ENCODE measurements at regions not wholly inside any gene's neighbourhood (a gene's known extent, or its start where the extent isn't known, plus 50 kb on each side); places are given as distances from the start of the nearest gene placed in this dataset.
"Not testable (repeated sequence)": the region's sequence is repeated elsewhere in the genome, so short reads cannot be mapped to it uniquely, and the experiment has no call there.

- 90 to 96% (median 92%) methylated on average over 3 of the region's 3 CpGs for WGBS, 3 donors
- H3K27ac ChIP-seq (ENCODE audit: low read depth, low read length): no peak overlapping the region
Observed at GRCh38 chr10:30743586-30743985, 114.0 kb upstream of the LYZL2 start.

- WGBS, 3 donors: 71 to 85% (median 84%) methylated on average over 4 of the region's 4 CpGs
- H3K27ac ChIP-seq (ENCODE audit: low read depth, low read length): no peak overlapping the region
Observed at GRCh38 chr10:30742471-30742870, 112.9 kb upstream of the LYZL2 start.

DNA sequence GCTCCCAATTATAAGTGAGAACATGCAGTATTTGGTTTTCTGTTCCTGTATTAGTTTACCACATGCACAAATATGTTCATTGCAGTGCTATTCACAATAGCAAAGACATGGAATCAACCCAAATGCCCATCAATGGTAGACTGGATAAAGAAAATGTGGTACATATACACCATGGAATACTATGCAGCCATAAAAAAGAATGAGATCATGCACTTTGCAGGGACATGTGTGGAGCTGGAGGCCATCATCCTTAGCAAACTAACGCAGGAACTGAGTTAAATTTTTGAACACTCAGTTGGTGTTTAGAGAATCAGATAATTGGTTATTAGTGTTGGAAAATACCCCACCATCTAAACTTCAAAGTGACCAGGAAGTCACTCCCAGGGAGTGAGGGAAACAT lies 111.2 kb upstream of the LYZL2 start:
- not testable (repeated sequence) for H3K27ac ChIP-seq (ENCODE audit: low read depth, low read length)
- WGBS, 3 donors: 68 to 79% (median 75%) methylated on average over 1 of the region's 1 CpG

DNA sequence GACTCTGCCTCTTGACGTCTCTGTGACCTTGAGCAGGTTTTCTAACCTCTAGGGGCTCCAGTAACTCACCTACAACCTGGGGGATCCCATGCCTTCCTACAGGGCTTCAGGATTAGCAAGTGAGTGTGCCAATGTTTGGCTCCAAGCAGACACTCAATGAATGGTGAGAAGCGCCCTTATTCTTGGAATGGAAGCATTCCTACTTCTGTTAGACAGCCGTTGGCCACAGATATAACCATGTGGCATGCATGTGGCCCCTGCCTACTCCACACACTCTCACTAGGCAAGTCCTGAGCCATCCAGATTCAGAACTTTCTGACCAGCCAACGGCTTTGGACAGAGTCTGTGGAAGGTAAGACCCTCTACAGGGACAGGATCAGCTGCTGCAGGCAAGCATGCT lies 108.9 kb upstream of the LYZL2 start:
- 70 to 91% (median 90%) methylated on average over 4 of the region's 4 CpGs for WGBS, 3 donors
- no peak overlapping the region for H3K27ac ChIP-seq (ENCODE audit: low read depth, low read length)

DNA sequence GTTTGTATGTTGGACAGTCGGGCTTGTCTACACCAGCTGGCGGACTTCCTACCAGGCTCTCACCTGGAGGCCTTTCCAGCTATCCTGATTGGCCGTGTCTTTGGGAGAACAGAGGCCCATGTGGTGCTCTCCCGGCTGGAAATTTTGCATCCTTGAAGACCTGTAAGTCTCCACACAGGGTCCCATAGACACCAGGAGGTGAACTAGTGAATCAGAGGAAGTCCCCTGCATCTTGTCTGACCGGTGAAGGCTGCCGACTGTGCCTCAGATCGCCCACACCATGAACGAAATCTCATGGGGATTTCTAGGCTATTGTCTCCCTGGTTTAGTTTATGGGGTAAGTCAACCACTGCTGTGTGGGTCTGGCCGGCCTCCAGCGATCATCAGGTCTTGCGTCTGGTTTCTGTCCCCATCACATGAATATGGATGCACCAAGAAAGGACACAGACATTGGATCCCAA lies 108.4 kb upstream of the LYZL2 start:
- WGBS, 3 donors: 88 to 92% (median 91%) methylated on average over 11 of the region's 11 CpGs
- no peak overlapping the region for H3K27ac ChIP-seq (ENCODE audit: low read depth, low read length)

- 31 to 43% (median 36%) methylated on average over 10 of the region's 10 CpGs for WGBS, 3 donors
- H3K27ac ChIP-seq (ENCODE audit: low read depth, low read length): no peak overlapping the region
Observed at GRCh38 chr10:30736685-30737232, 107.2 kb upstream of the LYZL2 start.

DNA sequence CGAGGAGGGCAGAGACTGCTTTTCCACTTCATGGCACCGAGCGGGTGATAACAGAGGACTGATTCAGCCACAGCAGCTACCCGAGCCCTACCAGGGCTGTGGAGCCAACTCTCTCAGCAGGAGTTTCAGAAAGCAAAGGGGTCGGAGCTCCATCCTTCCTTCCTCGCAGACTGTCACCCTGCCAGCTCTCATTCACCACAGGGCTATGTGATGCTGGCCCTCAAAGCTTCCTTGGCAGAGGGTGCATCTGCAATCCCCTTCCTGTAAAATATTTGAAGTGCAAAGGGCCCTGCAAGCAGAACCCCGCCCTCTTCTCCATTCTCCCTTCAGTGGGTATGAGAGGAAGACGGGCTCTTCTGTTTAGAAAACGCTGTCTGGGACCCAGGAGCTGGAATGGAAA lies 105.3 kb upstream of the LYZL2 start:
- no peak overlapping the region for H3K27ac ChIP-seq (ENCODE audit: low read depth, low read length)
- WGBS, 3 donors: 46 to 61% (median 54%) methylated on average over 9 of the region's 9 CpGs

GRCh38 chr10:30732671-30733070 lies 103.1 kb upstream of the LYZL2 start:
- WGBS, 3 donors: 91 to 94% (median 91%) methylated on average over 6 of the region's 6 CpGs
- no peak overlapping the region for H3K27ac ChIP-seq (ENCODE audit: low read depth, low read length)

- 93 to 96% (median 94%) methylated on average over 5 of the region's 5 CpGs for WGBS, 3 donors
- no peak overlapping the region for H3K27ac ChIP-seq (ENCODE audit: low read depth, low read length)
Observed at GRCh38 chr10:30731963-30732362, 102.4 kb upstream of the LYZL2 start.

DNA sequence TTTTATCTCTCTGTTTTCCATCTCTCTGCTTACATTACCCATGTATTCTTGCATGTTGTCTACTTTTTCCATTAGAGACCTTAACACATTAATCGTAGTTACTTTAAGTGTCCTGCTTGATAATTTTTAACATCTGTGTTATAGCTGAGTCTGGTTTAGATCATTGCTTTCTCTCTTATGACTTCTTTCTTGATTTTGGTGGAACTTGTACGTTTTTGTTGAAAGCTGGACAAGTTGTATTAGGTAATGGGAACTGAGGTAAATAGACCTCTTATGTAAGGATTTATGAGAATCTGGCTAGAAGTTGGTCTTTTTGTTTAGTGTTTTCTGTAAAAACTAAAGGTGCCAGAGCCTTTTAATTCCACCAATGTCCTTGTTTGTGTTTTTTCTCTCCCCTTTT lies 100.8 kb upstream of the LYZL2 start:
- WGBS, 3 donors: 57 to 72% (median 68%) methylated on average over 2 of the region's 2 CpGs
- no peak overlapping the region for H3K27ac ChIP-seq (ENCODE audit: low read depth, low read length)

- no peak overlapping the region for H3K27ac ChIP-seq (ENCODE audit: low read depth, low read length)
- 59 to 87% (median 86%) methylated on average over 4 of the region's 4 CpGs for WGBS, 3 donors
Observed at GRCh38 chr10:30728766-30729165, 99.2 kb upstream of the LYZL2 start.

DNA sequence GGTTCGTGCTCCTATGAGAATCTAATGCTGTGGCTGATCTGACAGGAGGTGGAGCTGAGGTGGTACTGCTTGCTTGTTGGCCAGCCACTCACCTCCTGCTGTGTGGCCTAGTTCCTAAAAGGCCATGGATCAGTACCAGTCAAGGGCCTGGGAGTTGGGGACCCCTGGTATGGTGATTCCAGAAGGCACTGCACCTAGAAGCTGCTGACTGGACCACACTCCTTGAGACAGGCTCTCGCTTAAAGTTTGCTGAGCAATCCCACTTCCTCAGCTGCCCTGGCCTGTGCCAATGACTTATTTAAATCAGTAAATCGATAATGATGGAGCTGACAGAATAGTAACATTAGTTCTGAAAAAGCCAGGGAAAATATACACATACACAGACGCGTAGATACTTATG lies 98.6 kb upstream of the LYZL2 start:
- no peak overlapping the region for H3K27ac ChIP-seq (ENCODE audit: low read depth, low read length)
- WGBS, 3 donors: 85 to 90% (median 86%) methylated on average over 5 of the region's 5 CpGs

- H3K27ac ChIP-seq (ENCODE audit: low read depth, low read length): no peak overlapping the region
- WGBS, 3 donors: 55 to 69% (median 68%) methylated on average over 2 of the region's 2 CpGs
Observed at GRCh38 chr10:30727524-30727923, 98.0 kb upstream of the LYZL2 start.

DNA sequence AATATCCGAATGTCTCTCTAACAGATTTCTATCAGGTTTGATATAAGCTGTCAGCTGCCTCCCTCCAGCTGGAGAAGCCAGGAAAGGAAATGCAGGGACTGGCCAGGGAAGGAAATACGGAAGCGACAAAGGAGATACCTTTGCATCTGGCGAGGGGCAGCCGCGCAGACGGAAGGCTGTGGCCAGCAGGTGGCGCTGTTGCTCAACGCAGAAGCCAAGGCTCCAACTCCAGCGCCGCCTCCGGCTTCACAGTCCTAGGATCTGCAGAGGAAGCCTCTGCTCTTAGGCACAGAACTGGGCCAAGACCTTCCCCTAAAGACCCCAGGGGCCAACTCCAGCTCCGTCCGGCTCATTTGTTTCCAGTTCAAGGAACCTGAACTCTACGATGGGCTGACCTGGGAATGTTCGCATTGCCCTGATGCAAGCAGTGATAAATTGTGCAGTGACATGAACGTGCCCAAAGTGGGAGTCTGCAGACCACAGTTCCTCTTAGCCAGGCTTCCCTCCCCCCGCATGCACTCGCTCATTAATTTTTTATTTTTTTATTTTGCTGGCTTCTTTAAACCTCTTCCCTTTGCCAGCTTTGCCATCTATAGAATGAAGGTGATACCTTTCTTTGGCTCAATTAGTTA lies 97.3 kb upstream of the LYZL2 start:
- WGBS, 3 donors: 1 to 9% (median 3%) methylated on average over 18 to 19 of the region's 19 CpGs
- not testable (repeated sequence) for H3K27ac ChIP-seq (ENCODE audit: low read depth, low read length)

- no peak overlapping the region for H3K27ac ChIP-seq (ENCODE audit: low read depth, low read length)
- 75 to 92% (median 90%) methylated on average over 10 of the region's 10 CpGs for WGBS, 3 donors
Observed at GRCh38 chr10:30725661-30726060, 96.1 kb upstream of the LYZL2 start.

GRCh38 chr10:30724296-30724695 lies 94.7 kb upstream of the LYZL2 start:
- WGBS, 3 donors: 55 to 68% (median 60%) methylated on average over 9 of the region's 9 CpGs
- H3K27ac ChIP-seq (ENCODE audit: low read depth, low read length): no peak overlapping the region

DNA sequence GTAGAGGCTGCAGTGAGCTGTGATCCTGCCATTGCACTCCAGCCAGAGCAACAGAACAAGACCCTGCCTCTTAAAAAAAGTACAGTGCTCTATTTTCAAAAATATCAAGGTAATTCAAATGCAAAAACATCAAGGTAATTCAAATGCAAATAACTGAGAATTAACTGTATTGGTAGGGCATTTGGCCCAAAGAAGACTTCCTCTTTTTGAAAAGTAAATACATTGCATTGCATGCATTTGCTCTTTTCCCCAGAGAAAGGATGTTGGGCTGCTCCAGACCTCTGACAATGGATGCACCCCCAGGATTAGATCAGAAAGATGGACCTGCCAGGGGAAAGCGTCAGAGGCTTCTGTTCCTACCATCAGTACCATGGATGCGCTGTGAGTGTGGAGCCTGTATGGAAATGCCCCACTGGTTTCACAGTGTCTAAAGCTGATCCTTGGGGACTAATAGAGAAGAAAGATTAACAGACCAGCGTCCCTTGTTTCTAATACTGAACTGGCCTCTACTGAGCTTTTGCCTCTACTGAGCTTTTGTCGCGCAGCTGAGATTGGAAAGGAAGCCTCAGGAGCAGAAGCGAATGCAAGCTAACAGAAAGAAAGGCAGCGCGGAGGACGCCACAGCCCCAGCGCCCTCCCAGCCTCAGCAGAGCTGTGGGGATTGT lies 93.5 kb upstream of the LYZL2 start:
- no peak overlapping the region for H3K27ac ChIP-seq (ENCODE audit: low read depth, low read length)
- 84 to 93% (median 92%) methylated on average over 10 of the region's 10 CpGs for WGBS, 3 donors

- H3K27ac ChIP-seq (ENCODE audit: low read depth, low read length): no peak overlapping the region
- 51 to 70% (median 59%) methylated on average over 8 to 9 of the region's 9 CpGs for WGBS, 3 donors
Observed at GRCh38 chr10:30719832-30720231, 90.3 kb upstream of the LYZL2 start.

DNA sequence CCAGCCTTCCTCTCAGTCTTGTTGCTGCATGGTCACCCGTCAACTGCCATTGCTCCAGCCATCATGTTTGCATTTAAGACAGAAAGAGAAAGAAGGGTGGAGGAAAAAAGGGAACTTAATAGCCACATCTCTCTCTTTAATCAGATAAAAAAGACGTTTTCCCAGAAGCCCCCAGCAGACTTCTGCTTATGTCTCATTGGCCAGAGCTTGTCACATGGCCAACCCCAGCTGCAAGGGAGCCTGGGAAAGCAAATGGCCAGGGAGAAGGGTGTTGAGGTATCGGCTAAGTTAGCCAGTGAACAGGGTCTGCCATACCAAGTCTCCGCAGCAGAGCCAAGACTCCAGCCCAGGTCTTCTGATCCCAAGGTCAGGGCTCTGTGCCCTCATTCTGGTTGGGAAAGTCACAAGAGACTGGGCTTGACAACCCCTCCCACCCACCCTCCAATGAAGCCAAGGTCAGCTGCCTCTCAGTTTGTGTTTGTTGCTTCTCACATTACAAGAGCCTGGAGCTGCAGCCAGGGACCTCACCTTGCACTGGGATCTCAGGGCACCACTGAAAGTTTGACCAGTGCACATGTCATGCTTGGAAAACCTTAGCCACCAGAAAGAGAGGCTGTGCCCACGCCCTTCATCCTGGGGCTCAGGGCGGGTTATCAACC lies 80.3 kb upstream of the LYZL2 start:
- no peak overlapping the region for H3K27ac ChIP-seq (ENCODE audit: low read depth, low read length)
- 86 to 91% (median 86%) methylated on average over 6 of the region's 6 CpGs for WGBS, 3 donors

All from adipose tissue (tissue), 3 donors.